ENCODE measurements at regions not wholly inside any gene's neighbourhood (a gene's known extent, or its start where the extent isn't known, plus 50 kb on each side); places are given as distances from the start of the nearest gene placed in this dataset.

- TF ChIP-seq CTCF (IDR thresholded peaks at IDR 0.05): no peak
- TF ChIP-seq POLR2AphosphoS5 (IDR thresholded peaks at IDR 0.05): no peak
- TF ChIP-seq POLR2A (IDR thresholded peaks at IDR 0.05): no peak
These were observed 204.0 kb upstream of the FOXN2 start for GRCh38 chr2:48110492-48110891.
